ENCODE measurements at regions not wholly inside any gene's neighbourhood (a gene's known extent, or its start where the extent isn't known, plus 50 kb on each side); places are given as distances from the start of the nearest gene placed in this dataset.

DNA sequence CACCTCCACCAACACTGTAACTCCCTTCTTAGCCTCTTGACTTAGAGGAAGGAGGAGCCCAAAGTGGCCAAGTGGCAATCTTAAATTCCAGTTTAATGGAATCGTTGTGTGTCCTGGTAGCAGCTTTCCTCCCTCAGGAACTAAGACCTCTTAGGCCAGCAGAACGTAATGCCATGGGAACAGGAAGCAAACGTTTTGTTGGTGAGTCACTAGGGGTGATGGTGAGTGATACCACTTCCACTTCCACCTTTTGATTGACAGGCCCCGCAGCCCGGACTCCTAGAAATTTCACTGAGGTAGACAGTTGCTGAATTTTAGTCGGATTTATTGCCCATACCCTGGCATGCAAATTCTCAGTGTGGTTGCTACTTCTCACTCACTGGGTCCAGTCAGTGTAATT lies 94.2 kb upstream of the FBN2 start:
- Histone ChIP-seq H3K9me1 (replicated peaks; ENCODE audit: control insufficient read depth, extremely low read depth, insufficient read depth, low read length) (no peaks in the 10 kb centered on the region), H3K4me3 (replicated peaks in 1 of 3; ENCODE audit: insufficient read depth in 1 of 3, low read depth in 1 of 3, low read length in 3 of 3) (no peak overlapping the region), H3K79me2 (ENCODE audit: control insufficient read depth, insufficient read depth, low read length) (no peaks in the 10 kb centered on the region), H3K4me2 (ENCODE audit: insufficient read depth, low read length) (peak overlapping the region; percentile 34), H3K27me3 (ENCODE audit: control insufficient read depth in 2 of 2, insufficient read depth in 2 of 2, low read length in 2 of 2) (no peaks in the 10 kb centered on the region), H3K36me3 (ENCODE audit: control insufficient read depth in 2 of 2, extremely low read depth in 1 of 2, insufficient read depth in 2 of 2, low read length in 2 of 2) (no peaks in the 10 kb centered on the region), H2AFZ (ENCODE audit: low read depth, low read length) (peak overlapping the region; percentile 82), H3K4me1 (ENCODE audit: control insufficient read depth, extremely low read depth, insufficient read depth, low read length) (peaks cover 12% of the 10 kb centered on the region), H3K9ac (replicated peaks; ENCODE audit: extremely low read depth, insufficient read depth, low read length) (no peak overlapping the region), H4K20me1 (replicated peaks; ENCODE audit: control insufficient read depth, extremely low read depth, insufficient read depth, low read length) (no peaks in the 10 kb centered on the region), H3K9me3 (replicated peaks; ENCODE audit: control insufficient read depth, insufficient read depth, low read length) (no peaks in the 10 kb centered on the region), H3K27ac (ENCODE audit: insufficient read depth, low read depth, low read length) (peak overlapping the region; percentile 41)
- BruUV-seq (replicated peaks): no TSS peak
- ChIA-PET CTCF (interaction anchor here (2.8 kb wide), 1 partner anchor 12 kb away, joined by 8 read pairs; no protein-coding TSS in a partner anchor), POLR2A (no interaction called here)
- dilution Hi-C loops (cut with MboI; ENCODE audit: extremely low pct_ligation_motif_present, low sequenced_read_pairs): no loop called here
- FAIRE-seq (peak; percentile 95), DNase-seq (ENCODE audit: low read depth, low spot score) (peak; percentile 57)
- intact Hi-C loops (cut with micrococcal nuclease): no loop called here
- TF ChIP-seq POLR2A (IDR thresholded peaks at IDR 0.05; ENCODE audit: low read depth, low read length): no peak
- TF ChIP-seq JUN (IDR thresholded peaks at IDR 0.05; ENCODE audit: borderline replicate concordance, insufficient read depth, insufficient read length, low read depth): peak; percentile 75
- peak; percentile 54 for TF ChIP-seq POLR2AphosphoS5 (IDR thresholded peaks at IDR 0.05; ENCODE audit: insufficient read depth, low read depth, low read length)
- TF ChIP-seq FOS (IDR thresholded peaks at IDR 0.05; ENCODE audit: borderline replicate concordance, insufficient read depth, low read length): peak; percentile 84
- peak; percentile 64 for TF ChIP-seq GATA2 (IDR thresholded peaks at IDR 0.05; ENCODE audit: insufficient read depth, insufficient read length, low read depth, low read length)

DNA sequence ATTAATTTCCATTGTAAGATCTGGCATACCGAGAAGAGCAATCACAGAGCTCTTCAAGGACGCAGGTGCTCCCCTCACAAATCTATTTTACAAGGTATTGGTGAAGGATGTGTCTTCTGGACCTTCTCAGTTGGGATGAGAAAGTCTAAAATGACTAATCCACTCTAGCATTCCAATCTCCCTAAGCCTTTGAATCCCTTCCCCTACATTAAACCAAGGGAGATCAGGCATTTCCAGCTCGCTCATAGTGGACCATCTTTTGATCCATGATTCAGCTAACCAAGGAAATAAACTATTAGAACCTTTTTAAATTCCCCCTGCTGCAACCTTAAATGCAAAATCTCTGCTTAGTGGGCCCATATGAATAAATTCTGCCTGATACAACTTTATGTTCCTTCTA lies 95.9 kb upstream of the FBN2 start:
- dilution Hi-C loops (cut with MboI; ENCODE audit: extremely low pct_ligation_motif_present, low sequenced_read_pairs): no loop called here
- Histone ChIP-seq H3K27me3 (ENCODE audit: control insufficient read depth in 2 of 2, insufficient read depth in 2 of 2, low read length in 2 of 2) (no peaks in the 10 kb centered on the region), H3K9me3 (replicated peaks; ENCODE audit: control insufficient read depth, insufficient read depth, low read length) (no peaks in the 10 kb centered on the region), H3K4me1 (ENCODE audit: control insufficient read depth, extremely low read depth, insufficient read depth, low read length) (peaks cover 12% of the 10 kb centered on the region), H4K20me1 (replicated peaks; ENCODE audit: control insufficient read depth, extremely low read depth, insufficient read depth, low read length) (no peaks in the 10 kb centered on the region), H3K9me1 (replicated peaks; ENCODE audit: control insufficient read depth, extremely low read depth, insufficient read depth, low read length) (no peaks in the 10 kb centered on the region), H3K27ac (ENCODE audit: insufficient read depth, low read depth, low read length) (no peak overlapping the region), H3K9ac (replicated peaks; ENCODE audit: extremely low read depth, insufficient read depth, low read length) (no peak overlapping the region), H3K4me3 (replicated peaks in 1 of 3; ENCODE audit: insufficient read depth in 1 of 3, low read depth in 1 of 3, low read length in 3 of 3) (no peak overlapping the region), H3K36me3 (ENCODE audit: control insufficient read depth in 2 of 2, extremely low read depth in 1 of 2, insufficient read depth in 2 of 2, low read length in 2 of 2) (no peaks in the 10 kb centered on the region), H2AFZ (ENCODE audit: low read depth, low read length) (no peak overlapping the region), H3K4me2 (ENCODE audit: insufficient read depth, low read length) (no peak overlapping the region), H3K79me2 (ENCODE audit: control insufficient read depth, insufficient read depth, low read length) (no peaks in the 10 kb centered on the region)
- POLR2A ChIA-PET: no interaction called here
- DNase-seq (ENCODE audit: low read depth, low spot score) (no peak), FAIRE-seq (no peak)
- TF ChIP-seq JUN (IDR thresholded peaks at IDR 0.05; ENCODE audit: borderline replicate concordance, insufficient read depth, insufficient read length, low read depth): no peak
- TF ChIP-seq EZH2 (IDR thresholded peaks at IDR 0.05; ENCODE audit: borderline replicate concordance, low read depth, low read length, severe bottlenecking): no peak
- BruUV-seq (replicated peaks): no TSS peak
- intact Hi-C loops (cut with micrococcal nuclease): no loop called here
- CTCF ChIA-PET: interaction anchor here (2.8 kb wide), 1 partner anchor 11 kb away, joined by 8 read pairs; no protein-coding TSS in a partner anchor

All from endothelial cell of umbilical vein (primary cell).